HG03354 (cell line): ENCODE measurements at regions not wholly inside any gene's neighbourhood (a gene's known extent, or its start where the extent isn't known, plus 50 kb on each side); places are given as distances from the start of the nearest gene placed in this dataset.

Source experiments
- ATAC-seq: cut with Tn5 transposase; IDR thresholded peaks from one replicate; pipeline ENCODE4 v1.9.1; 2021; ENCODE audit warnings: mild to moderate bottlenecking; ENCODE audit not compliant: unreplicated experiment, poor library complexity, severe bottlenecking

DNA sequence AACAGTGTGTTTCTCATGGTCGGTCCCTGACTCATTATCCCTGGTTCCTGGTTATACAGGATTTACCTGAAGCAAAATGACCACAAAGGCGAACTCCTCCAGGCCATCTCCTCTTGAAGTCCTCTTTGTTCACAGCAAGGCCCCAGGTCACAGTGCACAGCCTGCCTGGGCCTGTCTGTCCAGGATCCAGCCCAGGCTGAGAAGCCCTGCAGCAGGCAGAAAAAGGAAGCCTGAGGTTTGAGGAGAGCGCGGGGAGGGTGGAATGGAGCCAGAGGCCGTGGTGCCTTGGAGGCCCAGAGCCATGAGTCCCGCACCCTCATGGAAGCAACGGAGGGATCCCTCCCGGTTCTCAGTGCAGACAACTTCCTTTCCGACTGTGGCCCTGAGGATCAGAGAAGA, 136.8 kb upstream of the IRF2BP2 start:
- ATAC-seq: no peak

DNA sequence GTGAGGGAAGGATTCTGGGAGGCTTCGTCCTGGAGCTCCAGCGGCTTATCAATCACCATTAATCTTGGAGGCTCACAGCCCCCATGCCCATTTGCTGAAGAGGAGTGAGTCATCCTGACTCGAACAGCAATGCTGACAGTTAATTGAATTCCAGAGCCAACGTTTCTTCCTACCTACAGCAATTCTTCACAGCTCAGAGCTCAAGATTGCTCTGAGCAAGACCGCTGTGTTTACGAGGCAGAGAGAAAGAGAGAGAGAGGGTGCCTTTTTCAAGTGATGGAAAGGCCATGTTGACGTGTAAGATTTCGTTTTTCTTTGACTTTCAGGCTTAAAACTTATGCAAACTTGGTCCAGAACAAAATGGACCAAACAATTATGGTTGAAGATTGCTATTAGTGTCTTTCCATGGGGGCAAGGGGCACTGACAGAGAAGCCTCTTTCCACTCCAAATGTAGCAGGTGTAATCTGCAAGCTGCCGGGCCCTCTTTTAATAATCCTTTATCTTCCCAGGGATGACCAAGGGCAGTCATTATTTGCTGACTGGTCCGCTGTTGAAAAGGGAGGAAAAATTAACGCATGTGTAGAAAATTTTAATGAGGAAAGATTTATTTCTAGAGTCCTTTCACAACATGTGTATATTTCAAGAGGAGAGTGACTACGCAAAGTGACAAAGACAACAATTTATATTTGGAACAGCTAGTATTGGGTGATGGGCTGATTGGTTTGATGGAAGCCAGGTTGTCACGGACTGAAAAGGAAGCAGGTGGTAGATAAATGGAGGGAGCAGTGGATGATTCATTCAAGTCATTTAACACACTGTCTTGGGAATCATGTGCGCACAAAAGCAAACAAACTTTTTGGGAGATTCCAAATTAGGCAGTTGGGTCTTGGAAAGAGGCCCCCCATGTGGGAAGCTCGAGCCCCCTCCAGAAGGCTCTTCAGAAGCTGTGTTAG, 136.1 kb upstream of the IRF2BP2 start:
- no peak for ATAC-seq

DNA sequence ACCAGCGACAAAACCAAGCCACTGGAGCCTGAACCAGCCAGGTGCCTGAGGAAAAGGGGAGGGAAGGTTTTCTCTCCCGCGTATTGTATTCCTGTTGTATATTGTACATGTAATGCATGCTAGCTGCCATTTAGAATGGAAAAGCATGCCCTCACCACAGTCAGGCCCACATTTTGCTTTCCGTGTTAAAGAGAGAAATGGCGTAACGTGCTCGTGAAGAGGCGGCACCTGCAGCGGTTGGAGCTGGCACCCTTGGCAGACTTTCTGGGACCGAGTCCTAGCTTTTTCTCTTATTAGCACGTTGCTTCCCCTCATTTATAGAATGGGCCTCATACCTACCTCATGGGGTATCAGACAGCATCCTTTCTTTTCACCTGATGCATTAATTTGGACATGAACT, 135.3 kb upstream of the IRF2BP2 start:
- no peak for ATAC-seq

DNA sequence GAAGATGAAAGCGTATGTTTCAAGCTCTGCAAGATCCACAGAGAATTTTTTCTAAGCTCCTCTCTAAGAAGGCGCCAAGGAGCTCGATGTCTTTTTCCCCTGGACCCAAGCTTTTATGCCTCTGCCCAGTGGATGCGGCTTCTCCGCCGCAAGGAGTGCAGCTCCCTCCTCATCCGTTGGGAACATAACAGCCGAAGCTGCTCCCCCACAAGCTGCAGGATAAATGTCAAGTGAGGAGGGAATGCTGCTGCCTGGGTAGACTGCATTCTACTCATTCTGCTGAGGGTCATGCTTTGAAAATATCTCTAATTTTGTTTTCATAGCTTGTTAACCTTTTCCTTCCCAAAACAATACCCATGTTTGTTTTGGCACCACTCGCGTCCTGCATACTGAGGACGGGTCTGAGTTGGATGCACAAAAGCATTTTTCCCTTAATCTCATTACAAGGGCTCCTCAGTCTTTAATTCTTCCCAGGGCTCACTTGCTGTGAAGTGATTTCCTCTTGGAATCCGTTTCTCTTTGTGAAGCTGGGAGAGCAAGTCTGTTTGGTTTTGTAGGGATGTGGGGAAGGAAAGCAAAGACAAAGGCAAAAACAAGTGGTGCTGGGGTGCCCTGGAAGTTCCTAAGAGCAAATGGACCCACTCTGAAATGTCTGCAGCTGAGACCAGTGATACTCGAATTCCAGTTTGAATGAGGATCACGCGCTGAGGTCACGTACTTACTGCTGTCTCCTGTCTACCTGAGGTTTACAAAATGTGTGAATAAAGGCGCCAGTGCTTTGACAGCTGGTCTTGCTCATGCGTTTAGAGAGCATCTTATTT, 134.0 kb upstream of the IRF2BP2 start:
- no peak for ATAC-seq

DNA sequence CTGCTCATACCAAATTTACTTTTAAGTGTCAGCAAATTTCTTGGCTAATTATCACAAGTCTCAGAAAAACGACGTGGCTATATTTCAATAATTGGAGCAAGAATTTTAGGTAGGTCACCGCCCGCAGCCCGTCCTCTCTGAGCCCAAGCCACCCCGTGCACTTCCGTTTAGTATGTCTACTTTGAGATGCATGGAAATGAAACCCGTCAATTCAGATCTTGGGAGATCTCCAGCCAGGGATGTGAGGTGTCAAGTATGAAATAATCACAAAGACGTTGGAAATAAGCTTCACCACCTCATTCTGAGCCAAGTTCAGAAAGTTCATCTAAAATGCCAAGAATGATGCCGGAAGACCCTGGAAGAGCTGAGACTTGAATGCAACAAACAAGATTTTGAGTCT, 132.6 kb upstream of the IRF2BP2 start:
- ATAC-seq: no peak

DNA sequence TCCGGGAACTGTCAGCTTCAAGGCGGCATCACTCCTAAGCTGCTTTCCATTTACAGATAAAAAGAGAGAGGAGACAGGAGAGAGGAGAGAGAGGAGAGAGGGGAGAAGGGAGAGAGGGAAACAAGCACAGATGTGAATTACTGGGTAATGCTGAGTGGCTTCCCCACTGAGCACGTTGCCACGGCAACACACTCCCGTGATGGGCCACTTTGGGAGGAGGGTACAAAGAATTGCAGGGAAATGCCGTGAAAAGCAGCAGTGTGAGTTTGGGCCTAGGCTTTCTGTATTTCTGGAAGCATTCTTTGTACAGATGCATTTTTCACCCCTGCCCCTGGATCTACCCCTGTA, 128.0 kb upstream of the IRF2BP2 start:
- no peak for ATAC-seq

DNA sequence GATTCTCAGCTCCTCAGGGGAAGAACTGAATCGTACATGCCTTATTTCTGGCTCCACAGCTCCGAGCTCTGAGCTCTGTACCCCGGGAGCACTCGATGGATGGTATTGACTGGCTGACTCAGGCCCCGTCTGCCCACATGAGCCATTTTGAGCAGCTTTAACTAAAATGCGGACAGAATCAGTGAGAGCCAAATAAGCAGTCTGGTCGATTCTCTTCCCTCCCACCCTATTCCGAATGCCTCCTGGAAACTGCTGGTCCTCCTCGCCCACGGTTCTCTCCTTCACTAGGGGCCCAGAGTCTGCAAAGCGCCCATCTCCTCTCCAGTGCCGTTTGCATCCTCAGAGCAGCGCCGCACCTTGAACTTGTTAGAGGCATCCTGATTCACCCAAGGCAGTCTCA, 125.9 kb upstream of the IRF2BP2 start:
- no peak for ATAC-seq

DNA sequence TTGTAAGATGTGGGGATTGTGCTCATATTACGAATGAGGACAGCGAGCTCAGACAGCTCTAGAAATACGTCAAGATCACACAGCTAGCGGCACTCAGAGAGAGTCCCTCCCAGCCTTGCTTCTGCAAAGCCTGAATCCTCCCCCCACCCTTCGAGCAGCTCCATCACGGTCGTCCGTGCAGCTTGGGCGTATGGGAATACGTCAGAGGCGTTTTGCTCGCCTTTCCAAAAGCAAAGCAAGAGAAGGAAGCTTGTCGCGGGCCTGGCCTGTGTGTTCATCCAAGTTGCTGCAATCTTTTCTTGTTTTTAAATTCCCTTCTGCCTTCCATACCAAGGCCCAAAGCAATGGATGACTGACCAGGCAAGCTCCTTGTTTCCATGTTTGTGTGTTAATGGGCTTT, 125.5 kb upstream of the IRF2BP2 start:
- no peak for ATAC-seq

DNA sequence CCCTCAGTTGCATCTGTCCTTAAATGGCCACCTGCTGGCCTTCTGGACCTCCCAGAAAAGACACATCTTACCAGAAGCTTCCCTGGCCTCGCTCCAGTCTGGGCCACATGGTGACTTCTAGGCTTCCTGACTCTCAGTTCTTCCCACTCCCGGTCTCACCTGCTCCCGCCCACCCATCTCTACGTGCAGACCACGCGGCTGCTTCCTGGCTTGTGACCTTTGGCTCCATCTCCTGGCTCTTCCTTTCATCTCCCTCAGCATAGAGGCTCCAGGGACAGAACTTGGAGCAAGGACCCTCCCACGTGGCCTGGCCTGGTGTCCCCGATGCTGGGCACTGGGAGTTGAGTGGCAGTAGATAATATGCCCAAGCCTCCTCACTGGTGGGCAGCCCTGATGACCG, 124.9 kb upstream of the IRF2BP2 start:
- no peak for ATAC-seq

DNA sequence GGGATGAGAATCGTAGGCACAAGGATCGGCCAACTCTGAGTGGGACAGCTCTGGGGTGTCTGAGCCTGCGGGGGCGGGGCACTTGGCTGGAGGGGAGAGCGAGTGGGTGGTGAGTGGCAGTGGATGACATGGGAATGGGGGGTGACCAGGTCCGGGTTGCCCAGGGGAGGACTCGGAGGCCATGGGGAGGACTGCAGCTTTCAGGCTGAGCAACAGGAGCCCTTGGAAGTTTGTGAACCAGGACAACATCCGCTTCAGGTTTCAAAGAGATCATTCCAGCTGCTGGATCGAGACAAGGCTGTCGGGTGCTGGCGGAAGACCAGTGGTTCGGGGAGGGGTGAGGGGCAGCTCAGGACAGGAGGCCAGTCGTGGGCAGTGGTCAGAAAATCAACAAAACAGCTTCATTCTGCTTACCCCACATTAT, 124.4 kb upstream of the IRF2BP2 start:
- no peak for ATAC-seq

DNA sequence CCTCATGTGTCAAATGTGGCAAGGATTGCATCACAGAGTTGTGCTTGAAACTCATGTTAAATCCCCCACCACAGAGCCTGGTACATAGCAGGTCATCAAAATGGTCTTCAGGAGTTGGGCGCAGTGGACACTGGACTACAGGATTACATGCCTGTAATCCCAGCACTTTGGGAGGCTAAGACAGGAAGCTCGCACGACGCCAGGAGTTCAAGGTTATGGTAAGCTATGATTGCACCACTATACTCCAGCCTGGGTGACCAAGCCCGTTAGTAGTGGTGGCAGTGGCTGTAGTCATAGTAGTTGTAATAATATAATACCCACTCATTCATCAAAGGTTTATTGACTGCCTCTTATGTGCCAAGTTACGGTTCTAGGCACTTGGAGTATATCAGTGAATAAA, 123.4 kb upstream of the IRF2BP2 start:
- ATAC-seq: no peak

DNA sequence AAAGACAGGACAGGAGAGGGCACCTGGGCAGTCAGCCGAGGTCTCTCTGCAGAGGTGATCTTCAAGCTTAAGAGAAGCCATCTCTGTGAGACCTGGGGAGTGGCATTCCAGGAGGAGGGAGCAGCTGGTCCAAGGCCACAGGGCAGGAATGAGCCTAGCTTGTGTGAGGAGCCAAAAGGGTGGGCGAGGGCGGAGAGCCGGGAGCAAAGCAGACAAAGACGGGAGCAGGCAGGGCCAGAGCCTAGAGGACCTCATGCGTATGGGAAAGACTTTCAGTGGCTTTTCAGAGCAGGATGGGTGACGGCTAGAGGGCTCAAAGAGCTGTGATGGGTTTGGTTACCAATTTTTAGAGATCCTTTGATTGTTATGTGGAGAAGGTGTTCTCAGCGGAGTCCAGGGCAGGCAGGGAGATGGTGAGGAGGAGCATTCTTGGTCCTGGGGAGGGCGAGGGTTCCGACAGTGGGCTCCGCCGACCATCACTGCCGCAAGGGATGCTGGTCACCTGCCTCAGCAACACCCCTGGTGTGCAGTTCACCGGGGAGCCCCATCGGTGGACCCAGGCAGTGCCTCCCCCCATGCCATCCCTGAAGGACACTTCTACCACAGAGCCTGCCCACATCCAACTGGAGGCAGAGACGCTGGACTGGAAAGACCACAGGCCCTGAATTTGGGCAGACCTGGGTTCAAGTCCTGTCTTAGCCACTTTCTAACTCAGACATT, 122.9 kb upstream of the IRF2BP2 start:
- no peak for ATAC-seq

DNA sequence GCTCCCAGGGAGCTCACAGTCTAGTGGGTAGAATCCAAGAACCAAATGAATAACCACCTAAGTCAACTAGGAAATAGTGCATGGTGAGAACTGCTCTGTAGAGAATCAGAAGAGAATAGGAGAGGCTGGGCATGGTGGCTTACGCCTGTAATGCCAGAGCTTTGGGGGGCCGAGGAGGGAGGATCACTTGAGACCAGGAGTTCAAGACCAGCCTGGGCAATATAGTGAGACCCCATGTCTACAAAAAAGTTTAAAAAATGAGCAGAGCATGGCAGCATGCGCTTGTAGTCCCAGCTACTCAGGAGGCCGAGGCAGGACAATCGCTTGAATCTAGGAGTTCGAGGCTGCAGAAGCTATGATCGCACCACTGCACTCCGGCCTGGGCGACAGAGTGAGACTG, 122.3 kb upstream of the IRF2BP2 start:
- no peak for ATAC-seq

DNA sequence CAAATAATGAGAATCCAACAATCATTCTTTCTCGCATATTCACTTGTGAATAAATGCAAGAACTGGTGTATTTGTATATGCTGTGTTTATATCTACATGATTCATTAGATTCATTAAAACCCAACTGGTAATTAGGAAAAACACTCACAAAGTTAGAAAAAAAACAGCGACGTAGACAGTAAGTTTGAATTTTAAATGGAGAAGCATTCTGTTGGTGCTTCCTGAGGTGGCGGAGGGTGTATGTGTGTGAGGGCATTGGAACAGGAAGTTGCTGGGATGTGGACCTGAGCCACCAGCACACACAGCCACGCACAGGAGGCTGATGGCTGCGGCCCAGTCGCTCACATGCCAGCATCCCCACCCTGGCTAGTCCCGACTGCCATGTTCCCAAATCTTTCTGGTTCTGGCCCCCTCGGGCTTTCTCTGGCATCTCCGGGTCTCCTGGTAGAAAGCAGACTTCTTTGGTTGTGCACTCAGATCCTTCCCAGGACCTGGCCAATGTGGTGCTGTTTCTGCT, 121.6 kb upstream of the IRF2BP2 start:
- ATAC-seq: peak; percentile 38

DNA sequence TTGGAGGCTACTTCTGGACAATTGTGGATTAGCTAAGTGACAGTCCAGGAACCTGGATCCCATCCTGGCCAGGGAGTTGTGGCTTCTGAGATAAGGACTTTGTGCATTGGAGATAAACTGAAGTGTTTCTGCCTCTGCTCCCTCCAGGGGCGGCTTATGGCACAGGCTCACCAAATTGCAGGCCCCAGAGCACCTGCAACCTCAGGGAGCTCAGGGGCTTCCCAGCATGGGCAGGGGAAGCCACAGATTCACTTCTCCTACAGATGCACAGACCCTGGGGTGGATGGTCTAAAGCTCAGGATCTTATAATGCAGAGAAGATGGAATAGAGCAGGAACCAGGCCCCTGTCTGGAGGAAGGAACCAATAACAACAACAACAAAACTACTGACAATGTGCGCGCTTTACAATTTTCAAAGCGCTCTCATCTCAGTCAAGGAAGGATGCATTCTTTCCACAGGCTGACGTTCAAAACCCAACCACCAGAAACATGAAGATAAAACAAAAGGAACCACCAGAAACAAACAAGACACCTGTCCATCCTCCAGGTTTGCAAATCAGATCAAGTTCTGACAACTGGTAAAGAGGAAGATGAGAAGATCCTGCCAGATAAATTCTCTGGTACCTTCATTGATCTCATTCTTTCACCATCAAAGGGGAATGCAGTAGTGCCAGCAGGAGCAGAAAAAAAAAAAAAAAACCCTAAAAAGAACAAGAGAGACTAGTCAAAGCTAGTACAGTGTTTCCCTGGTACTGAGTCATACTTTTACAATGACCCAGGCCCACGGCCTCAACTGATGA, 121.0 kb upstream of the IRF2BP2 start:
- peak; percentile 76 for ATAC-seq

DNA sequence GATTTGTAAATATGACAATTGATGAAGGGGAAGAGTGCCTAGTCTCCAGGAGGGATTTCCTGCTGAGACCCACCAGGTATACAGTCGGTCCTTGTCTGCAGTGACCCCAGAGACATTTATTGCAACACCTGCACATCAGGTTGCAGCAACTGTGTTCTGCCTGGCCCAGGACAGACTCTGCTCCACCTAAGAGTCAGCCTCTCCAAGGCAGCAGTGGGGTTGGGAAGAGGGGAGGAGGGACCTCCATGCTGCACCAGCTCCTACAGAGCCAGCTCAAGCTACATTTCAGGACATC, 120.4 kb upstream of the IRF2BP2 start:
- ATAC-seq: no peak

DNA sequence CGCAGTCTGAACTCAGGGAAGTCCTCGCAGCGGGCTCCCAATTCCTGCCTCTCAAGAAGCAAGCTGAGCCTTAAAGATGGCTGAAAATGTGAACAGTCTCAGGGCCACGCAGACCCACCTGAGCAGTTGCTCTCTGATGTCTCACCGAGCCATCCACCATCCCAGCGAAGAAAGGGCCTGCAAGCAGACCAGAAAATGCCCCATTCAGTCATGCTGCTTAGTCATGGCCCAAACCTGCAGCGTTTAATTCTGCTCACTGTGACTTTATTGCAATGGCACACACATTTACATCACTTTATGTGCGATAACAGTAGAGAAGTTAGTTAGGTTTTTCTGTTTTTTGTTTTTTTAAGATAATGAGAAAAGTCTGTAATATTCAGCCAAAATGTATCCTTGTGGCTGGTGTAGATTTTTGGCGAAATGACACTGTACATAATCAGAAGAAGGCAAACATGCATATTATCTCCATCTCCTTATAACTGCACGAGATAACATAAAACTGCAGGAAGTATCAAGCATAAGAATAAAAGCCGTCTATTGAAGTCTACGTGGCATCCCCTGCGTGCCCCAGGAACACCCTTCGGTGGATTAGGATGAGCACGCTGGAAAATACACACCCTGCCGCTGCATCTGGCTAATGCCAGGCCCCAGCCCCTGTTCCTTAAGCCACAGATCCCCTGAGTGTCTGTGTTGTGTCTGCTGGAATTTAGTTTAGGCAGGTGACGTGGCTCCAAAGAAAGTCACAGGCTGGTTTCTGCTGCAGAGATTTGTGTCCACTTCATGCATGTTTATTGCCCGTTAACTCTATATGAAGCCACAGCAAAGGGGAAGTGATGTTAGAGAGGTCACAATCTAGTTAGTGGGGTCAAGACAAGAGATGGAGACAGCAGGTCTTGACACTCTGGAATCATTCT, 119.8 kb upstream of the IRF2BP2 start:
- ATAC-seq: no peak

DNA sequence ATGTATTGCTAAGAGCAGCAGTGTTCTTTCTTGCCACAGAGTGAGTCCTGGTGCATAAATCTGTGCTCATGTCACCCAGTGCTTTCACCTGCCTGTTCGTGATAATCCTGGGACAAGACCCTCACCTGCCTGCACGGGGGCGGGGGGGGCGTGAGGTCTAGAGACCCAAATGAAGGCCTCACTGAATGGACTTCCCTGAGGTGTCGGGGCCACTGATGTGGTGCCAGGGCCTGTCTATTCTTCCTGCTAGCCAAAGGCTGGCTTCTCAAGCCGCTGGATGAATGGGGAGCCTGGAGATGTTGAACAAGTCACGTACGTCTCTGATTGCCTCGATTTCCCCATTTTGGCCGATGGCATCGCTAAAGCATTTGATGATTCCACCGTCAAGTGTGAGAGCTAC, 118.8 kb upstream of the IRF2BP2 start:
- no peak for ATAC-seq
